Fibroblast of villous mesenchyme (primary cell): ENCODE measurements at regions not wholly inside any gene's neighbourhood (a gene's known extent, or its start where the extent isn't known, plus 50 kb on each side); places are given as distances from the start of the nearest gene placed in this dataset.
A peak's percentile ranks its signal among the peaks of the same experiment; 100 is the strongest.

Source experiments
- DNase-seq: peaks from one replicate; pipeline ENCODE4 v3.0.0-alpha.2; 2010; ENCODE audit warnings: low read depth
- H3K4me3 ChIP-seq: 2 replicates; pipeline ENCODE4 v1.5.1; 2011; ENCODE audit warnings: low read depth, mild to moderate bottlenecking, low read length
- CTCF ChIP-seq: IDR thresholded peaks from 2 replicates; pipeline ENCODE4 v1.5.1; 2012; ENCODE audit warnings: low read depth, mild to moderate bottlenecking, low read length; ENCODE audit not compliant: insufficient read depth

- DNase-seq = no peak
- TF ChIP-seq CTCF = no peak
These were observed 244.6 kb upstream of the FOXQ1 start for GRCh38 chr6:1067346-1067745.

GRCh38 chr6:1066449-1067090 is 245.3 kb upstream of the FOXQ1 start:
- peak; percentile 59 for DNase-seq
- H3K4me3 ChIP-seq = no peak overlapping the region
- TF ChIP-seq CTCF = no peak

More at GRCh38 chr6:1067346-1067745, 244.6 kb upstream of the FOXQ1 start:
- no peak overlapping the region for H3K4me3 ChIP-seq

GRCh38 chr6:1065986-1066385 is 245.9 kb upstream of the FOXQ1 start:
- H3K4me3 ChIP-seq = no peak overlapping the region
- no peak for DNase-seq
- TF ChIP-seq CTCF = no peak

- no peak for TF ChIP-seq CTCF
- no peak overlapping the region for H3K4me3 ChIP-seq
- no peak for DNase-seq
These were observed 248.1 kb upstream of the FOXQ1 start for GRCh38 chr6:1063671-1064355.

GRCh38 chr6:1062786-1063545 is 248.9 kb upstream of the FOXQ1 start:
- no peak for DNase-seq
- no peak overlapping the region for H3K4me3 ChIP-seq
- no peak for TF ChIP-seq CTCF

- H3K4me3 ChIP-seq = no peak overlapping the region
- DNase-seq = no peak
- TF ChIP-seq CTCF = no peak
These were observed 252.3 kb upstream of the FOXQ1 start for GRCh38 chr6:1059596-1059995.
